Stimulated activated CD4-positive, alpha-beta T cell treated with anti-CD3 and anti-CD28 coated beads, Interleukin-4, amount 100 ng/mL, for 48 hours (primary cell): ENCODE measurements at regions not wholly inside any gene's neighbourhood (a gene's known extent, or its start where the extent isn't known, plus 50 kb on each side); places are given as distances from the start of the nearest gene placed in this dataset.
"Not testable (repeated sequence)": the region's sequence is repeated elsewhere in the genome, so short reads cannot be mapped to it uniquely, and the experiment has no call there.

Experiments
- DNase-seq, 2 donors: peaks; one replicate each; pipeline ENCODE4 v3.0.0-alpha.2; 2020; ENCODE audit warnings: low read depth in 2 of 2

DNA sequence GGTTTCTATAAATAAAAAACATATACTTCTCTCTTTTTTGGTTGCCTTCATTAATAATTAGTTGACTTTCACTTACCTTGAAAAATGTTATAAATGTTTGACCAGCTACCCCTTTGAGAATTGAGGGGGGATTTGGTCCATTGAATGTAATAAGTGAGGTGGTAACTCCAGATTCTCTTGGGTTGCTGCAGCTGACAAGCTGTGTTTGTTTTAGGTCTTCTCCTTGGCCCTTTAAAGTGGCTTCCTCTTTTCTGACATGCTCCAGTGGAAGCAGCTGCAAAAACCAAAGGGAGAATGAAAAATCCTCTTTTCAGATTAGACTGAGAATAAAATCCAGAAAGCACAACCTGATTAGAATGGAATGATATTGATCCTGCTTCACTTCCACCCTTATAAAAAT is 410.5 kb downstream of the TMEM38B start:
- no peak for DNase-seq

DNA sequence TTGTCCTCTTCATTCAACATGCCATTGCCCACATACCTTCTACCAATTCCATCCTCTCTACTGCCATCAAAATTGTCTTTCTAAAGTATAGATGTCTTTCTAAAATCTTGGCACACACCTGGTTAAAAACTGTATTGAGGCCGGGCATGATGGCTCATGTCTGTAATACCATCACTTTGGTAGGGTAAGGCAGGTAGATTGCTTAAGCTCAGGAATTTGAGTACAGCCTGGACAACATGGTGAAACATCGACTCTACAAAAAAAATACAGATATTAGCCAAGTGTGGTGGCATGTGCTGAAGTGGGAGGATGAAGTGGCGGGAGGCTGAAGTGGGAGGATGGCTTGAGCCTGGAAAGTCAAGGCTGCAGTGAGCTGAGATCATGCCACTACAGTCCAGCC is 412.1 kb downstream of the TMEM38B start:
- no peak for DNase-seq

DNA sequence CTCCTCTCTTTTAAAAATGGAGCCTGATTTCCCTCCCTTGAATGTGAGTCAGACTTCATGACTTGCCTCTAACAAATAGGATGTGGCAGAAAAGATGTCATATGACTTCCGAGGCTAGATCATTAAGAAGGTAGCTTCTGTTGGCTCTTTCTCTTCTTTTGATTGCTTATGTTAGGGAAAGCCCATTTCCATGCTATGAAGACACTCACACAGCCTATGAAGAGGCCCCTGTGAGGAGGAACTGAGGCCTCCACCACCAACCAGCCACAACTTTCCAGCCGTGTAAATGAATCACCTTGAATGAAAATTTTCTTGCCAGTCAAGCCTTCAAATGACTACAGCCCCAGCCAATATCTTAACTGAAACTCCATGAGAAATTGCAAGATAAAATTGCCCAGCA is 413.4 kb downstream of the TMEM38B start:
- DNase-seq, result no peak

DNA sequence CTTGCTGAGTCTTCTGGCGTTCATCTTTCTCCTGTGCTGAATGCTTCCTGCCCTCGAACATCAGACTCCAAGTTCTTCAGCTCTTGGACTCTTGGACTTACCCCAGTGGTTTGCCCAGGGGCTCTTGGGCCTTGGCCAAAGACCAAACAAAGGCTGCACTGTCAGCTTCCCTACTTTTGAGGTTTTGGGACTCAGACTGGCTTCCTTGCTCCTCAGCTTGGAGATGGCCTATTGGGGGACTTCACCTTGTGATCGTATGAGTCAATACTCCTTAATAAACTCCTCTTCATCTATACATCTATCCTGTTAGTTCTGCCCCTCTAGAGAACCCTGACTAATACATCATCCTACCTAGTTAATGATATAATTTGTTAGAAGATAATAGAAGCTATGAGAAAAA is 415.4 kb downstream of the TMEM38B start:
- not testable (repeated sequence) for DNase-seq

DNA sequence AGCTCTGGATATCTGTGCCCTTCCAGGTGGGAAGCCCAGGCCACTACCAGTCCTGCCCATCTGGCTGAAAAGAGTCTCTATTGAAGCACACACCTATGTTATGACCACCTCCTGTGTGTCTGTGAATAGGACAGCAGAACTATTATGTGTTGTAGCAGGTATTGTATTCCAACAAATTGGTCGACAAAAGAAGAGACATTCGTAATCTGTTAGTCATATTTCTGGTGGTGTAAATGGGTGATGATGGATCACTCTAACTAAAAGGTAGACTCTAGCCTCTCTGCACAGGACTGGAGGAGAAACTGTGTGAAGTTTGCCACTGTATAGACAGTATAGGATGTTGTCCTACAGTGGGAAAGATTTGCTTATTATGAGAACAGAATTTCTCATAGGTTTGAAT is 416.1 kb downstream of the TMEM38B start:
- no peak for DNase-seq

DNA sequence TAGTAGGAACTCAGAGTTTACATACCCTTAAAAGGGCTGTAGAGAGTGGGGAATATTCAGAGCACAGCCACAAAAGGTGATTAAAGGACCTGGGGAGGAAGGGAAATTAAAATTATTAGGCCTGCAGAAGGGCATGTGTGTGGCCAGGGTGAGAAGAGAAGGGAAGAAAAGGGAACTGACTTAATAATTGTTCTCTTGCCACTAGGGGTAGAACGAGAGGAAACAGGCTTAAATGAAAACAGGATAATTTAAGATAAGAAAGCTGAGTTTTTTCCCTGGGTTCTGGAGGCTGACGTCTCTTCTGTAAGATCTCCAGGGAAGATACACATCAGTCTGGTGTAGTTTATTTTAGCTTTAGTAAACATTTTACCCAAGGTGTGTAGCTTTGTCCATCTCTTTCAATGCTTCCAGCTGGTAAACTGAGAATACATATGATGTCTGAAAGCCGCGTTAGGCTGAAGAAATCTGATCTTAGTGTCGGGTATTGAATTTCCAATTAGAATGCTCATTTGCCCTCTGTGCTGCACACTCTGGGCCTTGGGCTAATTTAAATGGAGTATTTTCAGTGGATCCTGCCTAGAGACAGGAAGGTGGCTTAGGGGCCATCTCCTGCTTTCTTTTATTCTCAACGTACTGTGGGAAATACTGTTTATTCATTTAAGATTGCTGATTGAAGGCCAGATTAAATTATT is 416.8 kb downstream of the TMEM38B start:
- DNase-seq, result no peak

DNA sequence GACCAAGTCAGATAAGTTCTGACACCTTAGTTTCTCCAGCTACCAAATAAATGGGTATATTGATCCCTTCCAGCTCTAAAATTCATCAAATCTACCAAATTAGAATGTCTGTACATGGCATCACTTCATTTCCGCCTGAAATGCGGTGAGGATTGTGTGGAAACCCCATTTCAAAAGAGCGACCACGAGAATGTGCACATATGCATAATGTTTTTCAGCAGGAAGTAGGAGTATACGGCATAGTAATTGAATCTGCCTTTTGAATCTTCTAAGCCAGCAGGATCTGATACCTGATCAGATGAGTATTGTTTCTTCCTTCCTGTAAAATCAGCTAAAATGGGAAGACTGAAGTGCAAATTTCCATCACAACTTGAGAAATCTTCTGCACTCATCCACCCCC is 418.6 kb downstream of the TMEM38B start:
- no peak for DNase-seq

DNA sequence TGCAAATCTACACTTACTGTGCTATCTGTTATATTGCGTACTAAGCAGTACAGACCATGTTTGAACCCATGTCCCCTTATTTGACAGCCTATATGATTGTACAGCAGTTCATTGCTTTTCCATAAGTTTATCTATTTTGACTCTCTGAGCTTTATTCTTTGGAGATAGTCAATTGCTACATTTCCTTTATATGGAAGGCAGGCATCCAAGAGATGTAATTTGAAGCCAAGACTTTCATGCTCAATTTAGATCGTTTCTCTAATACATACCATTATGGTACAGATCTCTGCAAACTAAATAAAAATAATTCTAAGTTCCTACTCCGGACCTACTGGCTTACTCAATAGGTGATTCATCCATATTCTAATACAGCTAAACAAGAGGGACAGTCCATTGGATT is 424.8 kb downstream of the TMEM38B start:
- no peak for DNase-seq

DNA sequence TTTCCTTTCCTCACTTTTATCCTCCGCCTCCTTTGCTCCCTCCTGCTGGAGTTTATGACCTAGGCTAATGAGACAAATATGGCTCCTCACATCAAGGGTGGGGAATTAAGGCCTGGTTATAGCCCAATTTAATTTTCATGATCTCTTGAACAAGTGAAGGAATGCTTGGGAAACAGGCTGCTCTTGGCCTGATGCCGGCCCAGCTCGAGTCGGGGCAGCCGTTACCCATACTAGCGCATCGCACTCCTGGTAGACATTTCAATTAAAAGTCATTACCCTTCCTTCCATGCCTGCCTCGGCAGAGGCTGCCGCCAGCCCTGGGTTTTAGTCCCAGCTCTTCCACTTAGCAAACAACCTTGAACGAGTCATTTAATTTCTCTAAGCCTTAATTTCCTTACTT is 425.7 kb downstream of the TMEM38B start:
- DNase-seq, result no peak

DNA sequence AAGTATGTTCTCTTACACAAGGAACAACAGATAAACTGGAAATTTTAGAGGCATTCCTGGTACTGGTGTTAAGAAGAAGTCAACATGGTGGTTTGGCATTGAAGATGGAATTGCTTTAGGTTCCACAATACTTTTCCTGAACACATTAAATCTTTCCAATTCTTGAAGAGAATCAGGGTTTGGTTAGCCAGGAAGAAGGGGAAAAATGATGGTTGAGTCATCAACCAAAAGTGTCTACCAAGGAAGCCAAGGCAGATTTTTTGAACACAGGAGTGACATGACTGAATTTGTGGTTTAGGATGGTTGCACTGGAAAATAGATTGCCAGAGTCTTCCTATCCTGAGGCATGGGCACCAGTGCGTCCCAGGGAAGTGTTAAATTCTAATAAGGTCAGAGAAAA is 433.4 kb downstream of the TMEM38B start:
- DNase-seq, result no peak

DNA sequence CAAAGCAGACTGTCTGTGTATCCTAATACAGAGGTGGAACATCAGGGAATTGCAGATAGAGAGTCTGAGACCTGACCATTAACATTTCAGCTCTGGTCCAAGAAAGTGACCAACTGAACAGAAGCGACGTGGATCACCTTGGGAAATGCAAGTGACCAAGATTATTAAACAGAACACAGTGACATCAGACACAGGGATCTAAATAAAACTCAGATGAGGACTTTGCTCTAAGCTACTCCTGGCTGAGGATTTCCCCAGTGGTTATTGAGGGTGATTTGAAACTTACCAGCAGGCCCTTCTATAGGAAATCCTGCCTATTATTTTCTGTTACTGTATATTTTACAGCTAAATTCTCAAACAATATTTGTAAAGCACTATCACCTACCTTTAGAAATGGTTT is 436.0 kb downstream of the TMEM38B start:
- DNase-seq, result no peak

DNA sequence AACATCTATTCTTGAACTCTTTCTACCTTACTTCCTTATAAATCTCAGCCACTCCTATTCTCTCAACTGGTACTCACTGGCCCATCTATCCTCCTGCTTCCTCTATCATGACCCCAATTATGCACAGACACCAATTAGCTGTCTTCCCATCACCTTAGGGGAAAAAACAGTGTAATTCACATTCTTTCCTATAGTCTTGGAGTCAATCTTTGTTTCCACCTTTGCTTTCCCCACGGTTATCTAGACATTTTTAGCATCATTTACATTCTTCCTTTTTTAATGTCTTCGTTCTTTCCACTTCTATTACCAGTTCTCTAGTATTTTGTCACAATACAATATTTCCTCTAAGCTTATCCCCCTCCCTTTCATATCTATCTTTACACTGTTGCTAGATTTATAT is 449.4 kb downstream of the TMEM38B start:
- no peak for DNase-seq

DNA sequence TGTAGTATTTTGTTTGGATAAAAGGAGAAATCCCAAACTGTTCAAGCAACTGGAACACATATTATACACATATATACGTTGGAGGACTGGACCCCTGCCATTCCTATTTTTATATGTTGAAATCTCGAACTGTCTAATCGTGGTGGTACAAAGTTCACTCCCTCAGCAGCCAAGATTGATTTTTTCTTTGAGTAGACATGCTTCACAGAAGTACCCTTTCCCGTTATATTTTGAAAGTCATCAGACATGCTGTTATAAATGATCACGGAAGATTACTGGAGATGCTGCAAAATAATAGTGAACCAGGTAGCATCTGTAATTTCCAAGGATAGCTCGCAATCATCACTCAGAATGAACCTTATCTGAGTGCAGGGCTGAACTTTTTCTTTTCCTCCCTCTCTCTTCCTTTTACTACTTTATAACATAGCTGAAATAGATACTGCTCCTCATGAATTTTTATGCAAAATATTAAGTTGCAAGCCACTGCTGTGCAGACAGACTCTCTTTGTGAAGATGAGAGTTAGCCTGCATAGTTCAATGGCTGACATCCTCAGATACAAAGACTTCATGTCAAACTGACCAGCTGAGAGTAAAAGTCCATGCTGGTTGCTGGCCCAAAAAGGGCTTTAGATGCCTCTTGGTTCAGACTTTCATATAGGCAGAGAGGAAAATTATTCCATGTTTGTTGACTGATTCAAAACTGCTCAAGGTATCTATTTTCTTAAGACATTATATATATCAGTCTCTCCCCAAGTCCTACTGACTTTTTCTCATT is 451.9 kb downstream of the TMEM38B start:
- DNase-seq, result no peak

DNA sequence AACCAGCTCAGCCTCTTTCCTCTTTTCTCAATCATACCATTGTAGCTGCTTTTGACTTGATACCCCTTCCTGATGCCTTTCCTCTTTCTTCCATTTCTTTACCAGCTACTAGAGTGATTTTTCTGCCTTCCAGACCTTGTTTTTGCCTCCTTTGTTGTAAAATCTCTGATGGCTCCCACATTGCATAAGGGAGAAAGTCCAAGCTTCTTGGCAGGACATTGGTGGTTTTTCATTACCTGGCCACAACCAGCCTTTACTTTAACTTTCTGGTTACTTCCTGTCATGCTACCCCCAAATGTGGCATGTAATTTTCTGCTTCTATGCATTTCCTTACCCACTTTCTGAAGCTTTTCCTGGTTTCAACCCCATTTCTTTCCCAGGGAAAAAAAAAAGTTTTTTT is 452.5 kb downstream of the TMEM38B start:
- no peak for DNase-seq

DNA sequence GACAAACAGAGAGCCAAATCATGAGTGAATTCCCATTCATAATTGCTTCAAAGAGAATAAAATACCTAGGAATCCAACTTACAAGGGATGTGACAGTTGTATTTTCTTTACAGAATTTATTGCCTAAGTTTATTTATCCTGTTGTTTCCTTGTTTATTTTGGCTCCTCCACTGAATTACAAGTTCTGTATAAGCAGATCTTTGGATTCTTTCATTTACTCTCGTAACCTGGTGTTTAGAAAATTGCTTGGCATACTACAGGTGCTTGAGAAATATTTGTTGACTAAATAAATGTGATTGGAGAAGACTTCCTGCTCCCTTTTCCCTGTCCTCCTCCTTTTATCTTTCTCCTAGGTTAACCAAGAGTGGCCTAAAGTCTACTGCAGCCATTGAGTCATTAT is 455.6 kb downstream of the TMEM38B start:
- DNase-seq, result no peak

DNA sequence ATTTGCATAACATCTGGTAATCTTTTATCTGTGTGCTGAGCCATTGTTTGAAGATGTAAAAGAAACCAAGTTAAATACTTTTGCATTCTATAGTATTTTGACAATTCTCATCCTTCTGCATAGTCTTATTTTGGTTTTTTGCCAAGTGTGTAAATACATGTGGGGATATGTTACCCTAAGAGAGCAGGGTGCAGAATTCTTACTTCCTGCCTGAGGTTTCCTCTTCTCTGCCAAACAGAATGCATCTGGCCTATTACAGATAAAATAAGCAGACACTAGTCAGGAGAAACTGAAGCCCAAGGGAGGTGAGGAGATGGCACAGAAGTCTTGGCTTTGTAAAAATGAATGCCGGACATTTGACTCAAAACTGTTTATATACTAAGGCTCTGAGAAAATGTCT is 462.1 kb downstream of the TMEM38B start:
- no peak for DNase-seq

DNA sequence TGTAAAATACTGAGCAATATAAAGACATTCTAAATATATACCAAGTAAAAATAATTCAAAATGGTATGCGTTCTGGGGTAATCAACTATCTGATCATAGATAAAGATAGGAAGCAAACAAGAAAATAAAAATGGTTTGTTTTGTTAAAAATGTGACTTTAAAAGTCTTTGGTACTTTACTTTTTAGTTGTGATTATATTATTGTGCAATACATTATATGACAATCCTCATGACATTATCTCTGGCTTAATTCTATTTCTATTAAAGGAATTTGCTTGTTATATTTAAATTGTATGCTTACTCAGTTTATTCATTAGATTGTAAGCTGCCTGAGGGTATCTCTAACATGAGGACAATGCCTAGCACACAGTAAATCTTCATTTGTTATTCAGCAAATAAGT is 477.9 kb downstream of the TMEM38B start:
- DNase-seq, result no peak

DNA sequence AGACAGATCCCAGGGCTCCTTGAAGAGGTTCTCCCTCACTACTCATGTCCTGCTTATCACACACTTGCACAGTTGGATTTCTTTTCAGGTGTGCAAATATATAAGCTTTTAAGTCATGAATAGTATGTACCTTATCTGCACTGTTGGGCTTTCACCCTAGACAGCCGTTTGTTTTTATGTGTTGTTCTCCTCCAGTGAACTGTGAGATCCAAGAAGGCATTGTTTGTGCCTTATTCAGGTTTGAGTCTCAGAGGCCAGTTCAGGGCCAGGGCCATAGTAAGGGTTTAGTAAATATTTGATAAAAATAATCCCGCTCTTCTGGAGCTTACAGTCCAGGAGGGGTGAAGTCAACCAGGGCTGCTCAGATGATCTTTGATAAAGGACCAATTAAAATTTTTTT is 480.0 kb downstream of the TMEM38B start:
- no peak for DNase-seq

DNA sequence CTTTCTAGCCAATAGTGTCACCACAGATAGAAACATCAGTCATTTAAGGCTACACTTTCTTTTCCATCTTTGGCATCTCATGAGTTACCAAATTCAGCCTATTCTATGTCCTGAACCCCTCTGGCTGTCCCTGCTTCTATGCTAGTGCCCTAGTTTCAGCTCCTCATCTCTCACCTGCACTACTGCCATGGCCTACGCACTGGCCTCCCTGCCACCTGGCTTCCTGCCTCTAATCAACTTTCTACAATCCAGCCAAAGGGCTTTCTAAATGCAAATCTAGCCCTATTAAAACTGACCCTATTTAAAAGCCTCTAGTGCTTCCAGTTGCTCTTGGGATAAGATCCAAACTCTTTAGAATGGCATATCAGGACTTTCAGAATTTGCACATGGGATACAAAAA is 482.9 kb downstream of the TMEM38B start:
- DNase-seq, result no peak

DNA sequence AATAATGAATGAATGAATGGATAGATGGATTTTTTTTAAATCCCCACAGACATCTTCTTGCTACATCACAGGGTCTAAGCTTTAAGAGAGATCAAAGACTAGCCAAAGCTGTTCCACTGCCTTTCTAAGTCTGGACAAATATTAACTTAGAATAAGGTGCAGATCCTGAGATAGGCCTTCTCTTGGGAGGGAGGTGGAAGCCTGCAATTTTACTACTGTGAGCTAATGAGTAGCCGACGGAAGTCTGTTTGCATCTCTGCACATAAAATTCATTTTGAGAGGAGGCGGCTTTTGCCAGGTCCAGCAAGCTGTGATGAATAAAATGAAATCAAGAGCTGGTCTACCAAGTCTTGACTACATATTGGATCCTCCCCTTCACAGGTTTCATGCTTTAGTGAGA is 484.9 kb downstream of the TMEM38B start:
- no peak for DNase-seq

DNA sequence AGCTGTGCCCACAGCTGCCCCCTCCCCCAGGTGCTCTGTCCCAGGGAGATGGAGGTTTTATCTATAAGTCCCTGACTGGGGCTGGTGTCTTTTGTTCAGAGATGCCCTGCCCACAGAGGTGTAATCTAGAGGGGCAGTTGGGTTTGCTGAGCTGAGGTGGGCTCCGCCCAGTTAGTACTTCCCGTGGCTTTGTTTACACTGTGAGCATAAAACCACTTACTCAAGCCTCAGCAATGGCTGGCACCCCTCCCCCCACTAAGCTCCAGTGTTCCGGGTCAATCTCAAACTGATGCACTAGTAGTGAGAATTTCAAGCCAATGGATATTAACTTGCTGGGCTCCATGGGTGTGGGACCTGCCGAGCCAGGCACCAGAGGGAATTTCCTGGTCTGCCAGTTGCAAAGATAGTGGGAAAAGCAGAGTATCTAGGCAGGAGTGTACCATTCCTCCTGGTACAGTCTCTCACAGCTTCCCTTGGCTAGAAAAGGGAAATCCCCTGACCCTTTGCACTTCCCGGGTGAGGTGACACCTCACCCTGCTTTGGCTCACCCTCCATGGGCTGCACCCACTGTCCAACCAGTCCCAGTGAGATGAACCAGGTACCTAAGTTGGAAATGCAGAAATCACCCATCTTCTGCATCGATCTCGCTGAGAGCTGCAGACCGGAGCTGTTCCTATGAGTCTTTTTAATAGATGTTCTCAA is 509.6 kb downstream of the TMEM38B start:
- DNase-seq, result not testable (repeated sequence)

DNA sequence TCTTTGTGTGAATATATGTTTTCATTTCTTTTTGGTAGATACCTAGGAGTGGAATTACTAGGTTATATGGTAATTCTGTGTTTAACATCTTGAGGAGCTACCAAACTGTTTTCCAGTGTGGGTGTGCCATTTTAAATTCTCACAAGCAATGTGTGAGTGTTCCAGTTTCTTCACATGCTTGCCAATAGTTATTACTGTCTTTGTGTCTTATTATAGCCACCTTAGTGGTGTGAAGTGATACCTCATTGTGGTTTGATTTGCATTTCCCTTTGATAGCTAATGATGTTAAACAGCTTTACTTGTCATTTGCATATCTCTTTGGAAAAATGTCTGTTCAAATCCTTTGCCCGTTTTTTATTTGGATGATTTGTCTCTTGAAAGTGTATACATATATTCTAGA is 513.0 kb downstream of the TMEM38B start:
- DNase-seq, result no peak

DNA sequence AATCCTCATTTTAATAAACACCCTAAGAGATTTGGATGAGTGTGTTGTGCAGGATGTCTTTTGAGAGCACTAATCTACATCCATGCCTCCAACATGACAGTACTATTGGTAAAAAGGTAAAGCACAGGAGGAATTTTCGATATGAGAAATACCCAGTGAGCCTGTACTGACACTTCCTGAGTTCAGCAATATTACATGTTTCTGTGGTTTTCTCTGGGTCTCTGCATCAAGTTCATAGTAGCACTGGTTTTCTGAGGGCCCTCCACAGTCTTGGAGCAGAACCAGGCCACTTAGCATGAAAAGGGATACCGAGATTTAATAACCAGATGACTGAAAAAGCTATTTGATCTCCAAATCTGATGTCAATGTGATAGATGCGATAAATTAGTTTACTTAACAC is 524.1 kb downstream of the TMEM38B start:
- no peak for DNase-seq
